Ureter (tissue), 1 donor: ENCODE measurements at regions not wholly inside any gene's neighbourhood (a gene's known extent, or its start where the extent isn't known, plus 50 kb on each side); places are given as distances from the start of the nearest gene placed in this dataset.
"Not testable (repeated sequence)": the region's sequence is repeated elsewhere in the genome, so short reads cannot be mapped to it uniquely, and the experiment has no call there.

Source experiments
- DNase-seq: peaks from one replicate; pipeline ENCODE4 v3.0.0-alpha.2; 2020; ENCODE audit warnings: low spot score
- donor health status: DM: yes; HTN: yes; CAD: no.

GRCh38 chr5:145658435-145658834 lies 176.7 kb downstream of the PRELID2 start:
- no peak for DNase-seq

DNA sequence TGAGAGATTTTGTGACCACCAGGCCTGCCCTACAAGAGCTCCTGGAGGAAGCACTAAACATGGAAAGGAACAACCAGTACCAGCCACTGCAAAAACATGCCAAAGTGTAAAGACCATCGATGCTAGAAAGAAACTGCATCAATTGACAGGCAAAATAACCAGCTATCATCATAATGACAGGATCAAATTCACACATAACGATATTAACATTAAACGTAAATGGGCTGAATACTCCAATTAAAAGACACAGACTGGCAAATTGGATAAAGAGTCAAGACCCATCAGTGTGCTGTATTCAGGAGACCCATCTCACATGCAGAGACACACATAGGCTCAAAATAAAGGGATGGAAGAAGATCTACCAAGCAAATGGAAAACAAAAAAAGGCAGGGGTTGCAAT lies 182.4 kb downstream of the PRELID2 start:
- DNase-seq = not testable (repeated sequence)

DNA sequence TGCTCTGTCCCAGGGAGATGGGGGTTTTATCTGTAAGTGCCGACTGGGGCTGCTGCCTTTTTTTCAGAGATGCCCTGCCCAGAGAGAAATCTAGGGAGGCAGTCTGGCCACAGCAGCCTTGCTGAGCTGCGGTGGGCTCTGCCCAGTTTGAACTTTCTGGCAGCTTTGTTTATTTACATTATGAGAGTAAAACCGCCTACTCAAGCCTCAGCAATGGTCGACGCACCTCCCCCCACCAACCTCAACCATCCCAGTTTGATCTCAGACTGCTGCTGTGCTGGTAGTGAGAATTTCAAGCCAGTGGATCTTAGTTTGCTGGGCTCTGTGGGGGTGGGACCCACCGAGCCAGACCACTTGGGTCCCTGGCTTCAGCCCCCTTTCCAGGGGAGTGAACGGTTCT lies 188.0 kb downstream of the PRELID2 start:
- DNase-seq = not testable (repeated sequence)

DNA sequence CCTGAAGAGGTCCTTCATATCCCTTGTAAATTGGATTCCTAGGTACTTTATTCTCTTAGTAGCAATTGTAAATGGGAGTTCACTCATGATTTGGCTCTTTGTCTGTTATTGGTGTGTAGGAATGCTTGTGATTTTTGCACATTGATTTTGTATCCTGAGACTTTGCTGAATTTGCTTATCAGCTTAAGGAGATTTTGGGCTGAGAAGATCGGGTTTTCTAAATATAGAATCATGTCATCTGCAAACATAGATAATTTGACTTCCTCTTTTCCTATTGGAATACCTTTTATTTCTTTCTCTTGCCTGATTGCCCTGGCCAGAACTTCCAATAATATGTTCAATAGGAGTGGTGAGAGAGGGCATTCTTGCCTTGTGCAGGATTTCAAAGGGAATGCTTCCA lies 191.9 kb downstream of the PRELID2 start:
- not testable (repeated sequence) for DNase-seq

GRCh38 chr5:145637396-145637795 lies 197.7 kb downstream of the PRELID2 start:
- no peak for DNase-seq

DNA sequence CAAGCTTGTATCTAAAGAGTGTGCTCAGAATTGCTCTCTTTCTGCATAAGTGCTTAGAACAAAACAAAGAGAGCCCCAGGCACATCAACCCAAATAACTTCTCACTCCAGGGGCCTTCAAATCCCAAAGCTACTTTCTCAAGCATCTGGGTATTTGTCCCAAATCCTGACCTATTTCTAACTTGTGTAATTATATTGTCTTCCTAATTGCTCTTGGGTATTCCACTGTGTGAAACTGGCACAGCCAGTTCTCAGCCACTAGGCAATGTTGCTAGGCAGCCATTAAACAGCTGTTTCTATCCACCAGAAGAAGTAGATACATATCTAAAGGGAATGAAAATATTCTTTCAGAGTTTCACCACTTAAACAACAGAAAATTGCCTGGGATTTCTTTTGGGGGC lies 198.8 kb downstream of the PRELID2 start:
- DNase-seq = no peak

GRCh38 chr5:145633474-145633873 lies 201.7 kb downstream of the PRELID2 start:
- DNase-seq = no peak

- DNase-seq = no peak
Observed at GRCh38 chr5:145632701-145633100, 202.4 kb downstream of the PRELID2 start.

- DNase-seq = no peak
Observed at GRCh38 chr5:145629047-145629446, 206.1 kb downstream of the PRELID2 start.

DNA sequence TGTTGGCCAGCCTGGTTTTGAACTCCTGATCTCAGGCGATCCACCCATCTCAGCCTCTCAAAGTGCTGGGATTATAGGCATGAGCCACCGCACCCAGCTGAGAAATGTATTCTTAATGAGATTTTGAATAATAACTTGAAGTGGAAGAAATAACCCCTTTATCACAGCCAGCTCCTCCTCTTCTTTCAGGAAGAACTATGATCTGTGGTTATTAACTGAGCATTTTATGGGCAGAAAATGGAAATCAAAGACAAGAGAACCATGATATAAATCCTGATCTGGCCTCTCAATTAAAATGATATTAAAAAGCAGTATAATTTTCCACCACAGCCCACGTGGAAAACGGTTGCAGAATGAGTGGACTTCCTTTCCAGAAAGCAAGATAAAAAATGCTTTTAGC lies 206.6 kb downstream of the PRELID2 start:
- DNase-seq = no peak

DNA sequence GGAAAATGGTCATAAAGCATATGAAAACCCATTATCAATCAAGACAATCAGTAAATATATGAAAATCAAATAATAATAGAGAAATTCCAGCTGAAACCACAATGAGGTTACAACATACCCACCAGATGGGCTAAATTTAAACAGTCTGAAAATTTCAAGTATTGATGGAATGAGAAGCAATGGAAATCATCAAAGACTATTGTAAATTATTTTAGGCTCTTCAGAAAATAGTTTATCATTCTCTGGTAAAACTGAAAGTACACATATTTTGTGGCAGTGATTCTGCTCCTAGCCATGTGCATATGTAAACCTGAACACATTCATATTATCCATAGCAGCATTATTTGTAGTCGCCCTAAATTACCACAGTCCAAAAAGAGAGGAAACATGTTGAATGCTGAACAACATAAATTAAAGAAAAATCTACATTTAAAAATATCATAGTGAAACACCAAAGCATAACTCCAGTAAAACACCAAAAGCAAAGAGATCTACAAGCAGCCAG lies 215.3 kb downstream of the PRELID2 start:
- no peak for DNase-seq

- DNase-seq = not testable (repeated sequence)
Observed at GRCh38 chr5:145616739-145617138, 218.4 kb downstream of the PRELID2 start.

GRCh38 chr5:145598983-145599382 lies 236.2 kb downstream of the PRELID2 start:
- DNase-seq = no peak

GRCh38 chr5:145598184-145598583 lies 237.0 kb downstream of the PRELID2 start:
- DNase-seq = no peak

- DNase-seq = no peak
Observed at GRCh38 chr5:145591578-145591977, 243.6 kb downstream of the PRELID2 start.

DNA sequence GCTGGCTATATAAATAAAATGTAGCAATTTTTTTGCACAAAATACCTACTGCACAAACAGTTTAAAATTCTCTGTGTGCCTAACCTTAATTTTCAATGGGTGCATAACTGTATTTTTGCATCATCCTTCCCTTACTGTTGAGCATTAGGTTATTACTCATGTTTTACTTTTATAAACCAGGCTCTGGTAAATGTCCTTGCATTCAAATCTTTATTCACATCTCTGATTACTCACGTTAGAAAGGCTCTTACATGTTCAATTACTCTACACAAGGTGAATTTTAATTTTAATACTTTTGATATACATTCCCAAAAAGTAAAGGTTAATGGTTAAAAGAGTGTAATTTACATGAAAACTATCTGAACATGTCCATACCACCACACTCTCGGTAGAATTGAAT lies 246.1 kb downstream of the PRELID2 start:
- no peak for DNase-seq

DNA sequence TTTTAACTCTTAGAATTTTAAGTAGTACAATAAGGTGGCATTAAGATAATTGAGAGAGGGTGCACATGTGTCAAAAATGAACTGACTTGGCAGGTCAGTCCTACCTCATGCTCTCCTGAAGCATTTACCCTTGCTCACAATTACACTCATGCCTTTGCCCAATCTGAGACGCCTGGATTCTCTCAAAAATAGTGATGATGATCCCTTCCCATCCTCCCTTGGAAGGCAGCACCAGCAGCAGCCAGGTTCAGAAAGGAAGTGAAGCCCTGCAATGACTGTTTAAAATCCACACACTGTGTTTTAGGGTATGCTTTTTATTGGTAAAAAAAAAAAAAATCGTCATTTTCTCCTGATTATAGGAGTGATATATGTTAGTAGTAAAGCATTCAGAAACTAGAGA lies 246.6 kb downstream of the PRELID2 start:
- DNase-seq = no peak

DNA sequence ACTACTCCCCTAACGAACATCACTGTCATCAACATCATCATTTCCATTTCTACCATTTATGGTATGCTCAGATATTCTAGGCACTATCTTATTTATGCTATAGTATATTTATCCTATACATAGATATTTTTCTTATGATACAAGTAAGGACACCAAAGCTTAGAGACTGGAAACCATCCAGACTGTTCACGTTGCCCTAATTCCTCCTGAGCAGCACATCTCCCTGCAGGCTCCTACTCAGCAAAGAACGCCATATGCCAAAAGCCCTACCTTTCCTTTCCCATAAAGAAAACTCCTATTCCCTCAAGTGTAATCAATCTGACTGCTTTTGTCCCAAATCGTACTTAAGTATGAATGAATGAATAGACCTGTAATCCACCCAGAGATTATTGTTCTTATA lies 247.0 kb downstream of the PRELID2 start:
- no peak for DNase-seq

DNA sequence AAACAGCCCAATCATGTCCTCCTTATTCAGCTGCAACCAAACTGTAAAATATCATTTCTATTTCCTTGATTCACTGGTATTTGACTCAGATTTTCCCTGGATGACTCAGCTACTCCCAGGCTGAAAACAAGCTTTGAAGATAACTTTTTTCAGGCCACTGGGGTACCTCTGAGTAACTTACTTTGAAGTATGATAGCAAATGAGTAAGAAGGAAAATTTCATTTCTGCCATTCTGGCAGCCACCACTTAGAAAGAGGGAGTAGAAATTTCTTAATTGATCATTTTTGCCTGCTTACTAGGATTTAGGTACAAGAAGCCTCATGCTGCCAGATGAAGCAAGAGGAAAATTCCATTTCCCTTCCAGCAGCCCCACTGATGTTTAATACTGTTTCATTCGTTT lies 247.4 kb downstream of the PRELID2 start:
- DNase-seq = no peak

- no peak for DNase-seq
Observed at GRCh38 chr5:145587308-145587672, 247.9 kb downstream of the PRELID2 start.

DNA sequence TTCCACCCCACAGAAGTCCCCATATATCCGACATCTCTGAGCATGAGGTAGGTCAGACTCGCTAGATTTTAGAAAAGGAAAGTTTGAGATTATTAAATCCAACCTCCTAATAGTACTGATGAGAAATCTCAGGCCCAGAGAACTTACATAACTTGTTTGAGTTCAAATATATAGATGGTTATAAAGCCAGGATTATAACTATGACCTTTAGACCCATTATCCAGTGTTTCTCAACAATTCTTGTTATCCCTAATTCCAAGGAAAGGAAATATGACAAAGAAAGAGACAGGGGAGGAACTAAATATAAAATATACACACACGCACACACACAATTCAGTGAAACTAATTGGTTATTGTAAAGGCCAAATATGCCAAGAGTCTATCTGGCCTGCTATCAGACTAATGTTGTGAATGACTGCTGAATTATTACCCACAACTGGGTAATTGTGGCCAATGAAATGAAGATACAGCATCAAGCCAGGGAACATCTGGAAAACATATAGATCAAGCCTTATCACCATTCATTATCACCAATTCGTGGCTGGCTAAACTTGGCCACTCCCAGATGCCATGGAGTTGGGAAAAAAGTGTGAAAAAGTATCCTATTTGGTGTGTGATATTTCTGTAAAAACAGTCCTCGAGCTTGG lies 248.4 kb downstream of the PRELID2 start:
- no peak for DNase-seq

- DNase-seq = no peak
Observed at GRCh38 chr5:145585443-145586148, 249.5 kb downstream of the PRELID2 start.

DNA sequence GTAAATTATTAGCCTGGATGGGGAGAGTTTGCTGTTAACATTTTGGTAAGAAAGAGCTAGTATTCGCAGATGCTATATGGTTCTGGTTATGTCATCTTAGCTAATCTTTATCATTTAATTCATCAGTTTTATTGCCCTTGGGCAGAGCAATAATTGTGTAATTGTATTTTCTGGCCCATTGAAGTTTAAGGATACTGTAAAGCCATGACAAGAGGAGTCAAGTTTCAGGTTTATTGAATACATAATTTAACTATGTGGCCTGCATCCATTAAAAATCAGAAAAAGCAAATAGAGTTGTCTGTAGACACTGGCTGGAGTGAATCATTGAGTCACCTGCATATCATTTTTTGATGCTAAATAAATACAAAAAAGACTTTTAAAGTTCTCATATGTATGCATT lies 255.8 kb downstream of the PRELID2 start:
- no peak for DNase-seq
